ENCODE measurements at regions not wholly inside any gene's neighbourhood (a gene's known extent, or its start where the extent isn't known, plus 50 kb on each side); places are given as distances from the start of the nearest gene placed in this dataset.
A peak's percentile ranks its signal among the peaks of the same experiment; 100 is the strongest.

DNA sequence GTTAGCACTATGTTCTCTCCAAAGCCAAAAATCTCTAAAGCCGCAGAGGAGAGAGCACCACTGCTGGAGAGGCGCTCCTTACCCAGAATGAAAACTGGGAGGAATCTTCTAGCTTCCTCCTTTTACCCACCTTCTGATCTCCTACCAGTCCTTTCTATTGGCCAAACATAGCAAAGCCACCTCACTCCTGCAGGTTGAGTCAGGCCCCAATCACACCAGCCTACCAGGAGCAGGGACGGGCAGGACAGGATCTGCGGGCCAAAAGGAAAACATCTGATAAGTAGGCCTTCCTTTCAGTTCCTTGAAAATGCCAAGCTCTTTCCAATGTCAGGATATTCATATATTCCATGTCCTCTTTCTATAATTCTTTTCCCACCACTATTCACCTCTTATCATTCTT is 197.7 kb upstream of the CNOT2 start (continued):
- TF ChIP-seq, protein P1, sequence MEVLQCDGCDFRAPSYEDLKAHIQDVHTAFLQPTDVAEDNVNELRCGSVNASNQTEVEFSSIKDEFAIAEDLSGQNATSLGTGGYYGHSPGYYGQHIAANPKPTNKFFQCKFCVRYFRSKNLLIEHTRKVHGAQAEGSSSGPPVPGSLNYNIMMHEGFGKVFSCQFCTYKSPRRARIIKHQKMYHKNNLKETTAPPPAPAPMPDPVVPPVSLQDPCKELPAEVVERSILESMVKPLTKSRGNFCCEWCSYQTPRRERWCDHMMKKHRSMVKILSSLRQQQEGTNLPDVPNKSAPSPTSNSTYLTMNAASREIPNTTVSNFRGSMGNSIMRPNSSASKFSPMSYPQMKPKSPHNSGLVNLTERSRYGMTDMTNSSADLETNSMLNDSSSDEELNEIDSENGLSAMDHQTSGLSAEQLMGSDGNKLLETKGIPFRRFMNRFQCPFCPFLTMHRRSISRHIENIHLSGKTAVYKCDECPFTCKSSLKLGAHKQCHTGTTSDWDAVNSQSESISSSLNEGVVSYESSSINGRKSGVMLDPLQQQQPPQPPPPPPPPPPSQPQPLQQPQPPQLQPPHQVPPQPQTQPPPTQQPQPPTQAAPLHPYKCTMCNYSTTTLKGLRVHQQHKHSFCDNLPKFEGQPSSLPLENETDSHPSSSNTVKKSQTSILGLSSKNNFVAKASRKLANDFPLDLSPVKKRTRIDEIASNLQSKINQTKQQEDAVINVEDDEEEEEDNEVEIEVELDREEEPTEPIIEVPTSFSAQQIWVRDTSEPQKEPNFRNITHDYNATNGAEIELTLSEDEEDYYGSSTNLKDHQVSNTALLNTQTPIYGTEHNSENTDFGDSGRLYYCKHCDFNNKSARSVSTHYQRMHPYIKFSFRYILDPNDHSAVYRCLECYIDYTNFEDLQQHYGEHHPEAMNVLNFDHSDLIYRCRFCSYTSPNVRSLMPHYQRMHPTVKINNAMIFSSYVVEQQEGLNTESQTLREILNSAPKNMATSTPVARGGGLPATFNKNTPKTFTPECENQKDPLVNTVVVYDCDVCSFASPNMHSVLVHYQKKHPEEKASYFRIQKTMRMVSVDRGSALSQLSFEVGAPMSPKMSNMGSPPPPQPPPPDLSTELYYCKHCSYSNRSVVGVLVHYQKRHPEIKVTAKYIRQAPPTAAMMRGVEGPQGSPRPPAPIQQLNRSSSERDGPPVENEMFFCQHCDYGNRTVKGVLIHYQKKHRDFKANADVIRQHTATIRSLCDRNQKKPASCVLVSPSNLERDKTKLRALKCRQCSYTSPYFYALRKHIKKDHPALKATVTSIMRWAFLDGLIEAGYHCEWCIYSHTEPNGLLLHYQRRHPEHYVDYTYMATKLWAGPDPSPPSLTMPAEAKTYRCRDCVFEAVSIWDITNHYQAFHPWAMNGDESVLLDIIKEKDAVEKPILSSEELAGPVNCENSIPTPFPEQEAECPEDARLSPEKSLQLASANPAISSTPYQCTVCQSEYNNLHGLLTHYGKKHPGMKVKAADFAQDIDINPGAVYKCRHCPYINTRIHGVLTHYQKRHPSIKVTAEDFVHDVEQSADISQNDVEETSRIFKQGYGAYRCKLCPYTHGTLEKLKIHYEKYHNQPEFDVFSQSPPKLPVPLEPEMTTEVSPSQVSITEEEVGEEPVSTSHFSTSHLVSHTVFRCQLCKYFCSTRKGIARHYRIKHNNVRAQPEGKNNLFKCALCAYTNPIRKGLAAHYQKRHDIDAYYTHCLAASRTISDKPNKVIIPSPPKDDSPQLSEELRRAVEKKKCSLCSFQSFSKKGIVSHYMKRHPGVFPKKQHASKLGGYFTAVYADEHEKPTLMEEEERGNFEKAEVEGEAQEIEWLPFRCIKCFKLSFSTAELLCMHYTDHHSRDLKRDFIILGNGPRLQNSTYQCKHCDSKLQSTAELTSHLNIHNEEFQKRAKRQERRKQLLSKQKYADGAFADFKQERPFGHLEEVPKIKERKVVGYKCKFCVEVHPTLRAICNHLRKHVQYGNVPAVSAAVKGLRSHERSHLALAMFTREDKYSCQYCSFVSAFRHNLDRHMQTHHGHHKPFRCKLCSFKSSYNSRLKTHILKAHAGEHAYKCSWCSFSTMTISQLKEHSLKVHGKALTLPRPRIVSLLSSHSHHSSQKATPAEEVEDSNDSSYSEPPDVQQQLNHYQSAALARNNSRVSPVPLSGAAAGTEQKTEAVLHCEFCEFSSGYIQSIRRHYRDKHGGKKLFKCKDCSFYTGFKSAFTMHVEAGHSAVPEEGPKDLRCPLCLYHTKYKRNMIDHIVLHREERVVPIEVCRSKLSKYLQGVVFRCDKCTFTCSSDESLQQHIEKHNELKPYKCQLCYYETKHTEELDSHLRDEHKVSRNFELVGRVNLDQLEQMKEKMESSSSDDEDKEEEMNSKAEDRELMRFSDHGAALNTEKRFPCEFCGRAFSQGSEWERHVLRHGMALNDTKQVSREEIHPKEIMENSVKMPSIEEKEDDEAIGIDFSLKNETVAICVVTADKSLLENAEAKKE (CRISPR knock-in tag; IDR thresholded peaks at IDR 0.05), result no peak
- no peak for TF ChIP-seq JUNB (IDR thresholded peaks at IDR 0.05; ENCODE audit: unreplicated experiment)
- TF ChIP-seq ZNF114 (CRISPR knock-in tag; IDR thresholded peaks at IDR 0.05), result no peak
- TF ChIP-seq, protein P2, sequence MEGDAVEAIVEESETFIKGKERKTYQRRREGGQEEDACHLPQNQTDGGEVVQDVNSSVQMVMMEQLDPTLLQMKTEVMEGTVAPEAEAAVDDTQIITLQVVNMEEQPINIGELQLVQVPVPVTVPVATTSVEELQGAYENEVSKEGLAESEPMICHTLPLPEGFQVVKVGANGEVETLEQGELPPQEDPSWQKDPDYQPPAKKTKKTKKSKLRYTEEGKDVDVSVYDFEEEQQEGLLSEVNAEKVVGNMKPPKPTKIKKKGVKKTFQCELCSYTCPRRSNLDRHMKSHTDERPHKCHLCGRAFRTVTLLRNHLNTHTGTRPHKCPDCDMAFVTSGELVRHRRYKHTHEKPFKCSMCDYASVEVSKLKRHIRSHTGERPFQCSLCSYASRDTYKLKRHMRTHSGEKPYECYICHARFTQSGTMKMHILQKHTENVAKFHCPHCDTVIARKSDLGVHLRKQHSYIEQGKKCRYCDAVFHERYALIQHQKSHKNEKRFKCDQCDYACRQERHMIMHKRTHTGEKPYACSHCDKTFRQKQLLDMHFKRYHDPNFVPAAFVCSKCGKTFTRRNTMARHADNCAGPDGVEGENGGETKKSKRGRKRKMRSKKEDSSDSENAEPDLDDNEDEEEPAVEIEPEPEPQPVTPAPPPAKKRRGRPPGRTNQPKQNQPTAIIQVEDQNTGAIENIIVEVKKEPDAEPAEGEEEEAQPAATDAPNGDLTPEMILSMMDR (conservative IDR thresholded peaks at IDR 0.05; ENCODE audit: low read depth in 2 of 2), result no peak
- no peak for TF ChIP-seq POLR2AphosphoS5 (IDR thresholded peaks at IDR 0.05; ENCODE audit: low read depth)
- TF ChIP-seq EZH2 (IDR thresholded peaks at IDR 0.05; ENCODE audit: low read depth, unreplicated experiment), result no peak

DNA sequence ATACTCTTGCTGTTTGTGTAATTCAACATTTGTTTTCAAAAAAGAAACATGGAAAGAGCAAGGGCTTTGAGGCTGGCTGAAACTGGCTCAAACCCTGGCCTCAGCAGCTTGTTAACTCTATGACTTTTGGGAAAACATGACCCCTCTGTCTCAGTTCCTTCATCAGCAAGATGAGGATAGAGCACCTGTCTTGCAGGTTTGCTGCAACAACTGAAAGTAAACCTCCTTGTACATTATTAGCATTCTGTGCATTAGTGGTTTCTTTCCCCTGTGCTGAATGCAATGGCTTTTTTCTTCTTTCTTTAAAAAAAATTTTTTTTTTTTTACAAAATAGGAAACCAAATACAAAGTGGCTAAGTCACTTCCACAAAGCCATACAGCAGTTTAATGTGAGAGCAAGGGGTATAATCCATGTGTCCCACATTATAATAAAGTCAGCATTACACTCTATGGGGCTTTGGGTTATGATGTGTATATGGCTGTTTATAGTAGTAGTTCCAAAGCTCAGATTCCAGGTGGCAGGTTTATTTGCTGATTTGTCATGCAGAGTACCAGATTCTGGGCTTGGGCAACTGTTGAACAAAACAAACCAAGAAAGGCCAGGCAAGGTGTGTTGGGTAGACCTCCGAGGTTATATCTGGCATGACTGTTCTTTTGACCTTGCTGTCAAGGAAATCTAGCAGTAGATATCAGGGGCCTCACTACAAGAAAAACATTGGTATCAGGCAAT is 194.5 kb upstream of the CNOT2 start:
- no peak overlapping the region for H3K27ac Mint-ChIP-seq
- no peaks in the 10 kb centered on the region for H3K27me3 ChIP-seq (ENCODE audit: insufficient read depth)
- H3K36me3 Mint-ChIP-seq (ENCODE audit: low read depth), result no peaks in the 10 kb centered on the region
- H3K79me2 ChIP-seq (replicated peaks; ENCODE audit: insufficient read depth), result no peaks in the 10 kb centered on the region
- no peak for ATAC-seq
- H4K20me1 ChIP-seq (replicated peaks; ENCODE audit: insufficient read depth), result no peaks in the 10 kb centered on the region
- TF ChIP-seq NANOG (IDR thresholded peaks at IDR 0.05; ENCODE audit: borderline replicate concordance), result no peak
- no peak for TF ChIP-seq ZNF114 (CRISPR knock-in tag; IDR thresholded peaks at IDR 0.05)
- no peak for TF ChIP-seq STAT1 (IDR thresholded peaks at IDR 0.05; ENCODE audit: unreplicated experiment)
- no peak for TF ChIP-seq ZNF331 (CRISPR knock-in tag; IDR thresholded peaks at IDR 0.05; ENCODE audit: low read depth)
- TF ChIP-seq, protein P3, sequence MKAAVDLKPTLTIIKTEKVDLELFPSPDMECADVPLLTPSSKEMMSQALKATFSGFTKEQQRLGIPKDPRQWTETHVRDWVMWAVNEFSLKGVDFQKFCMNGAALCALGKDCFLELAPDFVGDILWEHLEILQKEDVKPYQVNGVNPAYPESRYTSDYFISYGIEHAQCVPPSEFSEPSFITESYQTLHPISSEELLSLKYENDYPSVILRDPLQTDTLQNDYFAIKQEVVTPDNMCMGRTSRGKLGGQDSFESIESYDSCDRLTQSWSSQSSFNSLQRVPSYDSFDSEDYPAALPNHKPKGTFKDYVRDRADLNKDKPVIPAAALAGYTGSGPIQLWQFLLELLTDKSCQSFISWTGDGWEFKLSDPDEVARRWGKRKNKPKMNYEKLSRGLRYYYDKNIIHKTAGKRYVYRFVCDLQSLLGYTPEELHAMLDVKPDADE (IDR thresholded peaks at IDR 0.05), result no peak
- TF ChIP-seq, protein P4, sequence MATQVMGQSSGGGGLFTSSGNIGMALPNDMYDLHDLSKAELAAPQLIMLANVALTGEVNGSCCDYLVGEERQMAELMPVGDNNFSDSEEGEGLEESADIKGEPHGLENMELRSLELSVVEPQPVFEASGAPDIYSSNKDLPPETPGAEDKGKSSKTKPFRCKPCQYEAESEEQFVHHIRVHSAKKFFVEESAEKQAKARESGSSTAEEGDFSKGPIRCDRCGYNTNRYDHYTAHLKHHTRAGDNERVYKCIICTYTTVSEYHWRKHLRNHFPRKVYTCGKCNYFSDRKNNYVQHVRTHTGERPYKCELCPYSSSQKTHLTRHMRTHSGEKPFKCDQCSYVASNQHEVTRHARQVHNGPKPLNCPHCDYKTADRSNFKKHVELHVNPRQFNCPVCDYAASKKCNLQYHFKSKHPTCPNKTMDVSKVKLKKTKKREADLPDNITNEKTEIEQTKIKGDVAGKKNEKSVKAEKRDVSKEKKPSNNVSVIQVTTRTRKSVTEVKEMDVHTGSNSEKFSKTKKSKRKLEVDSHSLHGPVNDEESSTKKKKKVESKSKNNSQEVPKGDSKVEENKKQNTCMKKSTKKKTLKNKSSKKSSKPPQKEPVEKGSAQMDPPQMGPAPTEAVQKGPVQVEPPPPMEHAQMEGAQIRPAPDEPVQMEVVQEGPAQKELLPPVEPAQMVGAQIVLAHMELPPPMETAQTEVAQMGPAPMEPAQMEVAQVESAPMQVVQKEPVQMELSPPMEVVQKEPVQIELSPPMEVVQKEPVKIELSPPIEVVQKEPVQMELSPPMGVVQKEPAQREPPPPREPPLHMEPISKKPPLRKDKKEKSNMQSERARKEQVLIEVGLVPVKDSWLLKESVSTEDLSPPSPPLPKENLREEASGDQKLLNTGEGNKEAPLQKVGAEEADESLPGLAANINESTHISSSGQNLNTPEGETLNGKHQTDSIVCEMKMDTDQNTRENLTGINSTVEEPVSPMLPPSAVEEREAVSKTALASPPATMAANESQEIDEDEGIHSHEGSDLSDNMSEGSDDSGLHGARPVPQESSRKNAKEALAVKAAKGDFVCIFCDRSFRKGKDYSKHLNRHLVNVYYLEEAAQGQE (IDR thresholded peaks at IDR 0.05; ENCODE audit: unreplicated experiment), result no peak
- H3K9me2 ChIP-seq (ENCODE audit: insufficient read depth), result 0 out of 2 replicates have a peak, but pooled peaks cover 6% of the 10 kb centered on the region
- H3K27ac ChIP-seq (ENCODE audit: low read depth), result no peak overlapping the region
- H3K36me3 ChIP-seq (ENCODE audit: insufficient read depth), result no peaks in the 10 kb centered on the region
- H3K4me3 ChIP-seq, result no peak overlapping the region
- DNase-seq (ENCODE audit: low spot score), result no peak
- H3K9me3 Mint-ChIP-seq, result no peaks in the 10 kb centered on the region
- H3K4me1 ChIP-seq (ENCODE audit: insufficient read depth), result peaks cover 15% of the 10 kb centered on the region
- peaks cover 17% of the 10 kb centered on the region for H3K4me1 Mint-ChIP-seq
- H3K4me3 Mint-ChIP-seq, result no peak overlapping the region
- H3K27me3 Mint-ChIP-seq (ENCODE audit: insufficient read depth, low read depth, poor library complexity), result no peaks in the 10 kb centered on the region
- H3K4me2 ChIP-seq, result no peak overlapping the region
- peak overlapping the region; percentile 39; the same call in 1 of the 2 replicates for H2AFZ ChIP-seq
- H3F3A ChIP-seq (replicated peaks; ENCODE audit: low read depth), result no peaks in the 10 kb centered on the region
